HCT116 (cell line): ENCODE measurements at regions not wholly inside any gene's neighbourhood (a gene's known extent, or its start where the extent isn't known, plus 50 kb on each side); places are given as distances from the start of the nearest gene placed in this dataset.

ENCODE experiments used
- ATAC-seq: fragments of 200-7000 bp; cut with Tn5 transposase; 2 replicates; pipeline ENCODE4 v1.9.1; 2020; ENCODE audit warnings: mild to moderate bottlenecking, moderate library complexity
- BruUV-seq: library from RNA; stranded (reverse); fragments of 400-500 nt; replicated peaks from 2 replicates; lab custom pipeline; 2021; lab: Mats Ljungman, UMichigan
- CTCF ChIA-PET: fragments of 300-600 bp; sonication (Branson Sonifier 250); formaldehyde crosslinking; loops from one replicate; lab custom pipeline; 2021; ENCODE audit warnings: antibody characterized with exemption; lab: Charles Lee
- POLR2A ChIA-PET: fragments of 300-600, 350-600 bp; sonication (Branson Sonifier 250); formaldehyde crosslinking; loops from one replicate; lab custom pipeline; 2021; ENCODE audit warnings: antibody characterized with exemption; lab: Charles Lee
- RAD21 ChIA-PET, 2 experiments: fragments of 300-600 bp; sonication (Branson Sonifier 250); formaldehyde crosslinking; loops; one replicate each; lab custom pipeline; 2023; ENCODE audit warnings: low total read pairs in 2 of 2; ENCODE audit not compliant: uncharacterized antibody in 2 of 2, unreplicated experiment in 2 of 2, low non-redundant PET in 1 of 2; lab: Charles Lee
- DNase-seq: peaks from one replicate; pipeline ENCODE4 v3.0.0-alpha.2; 2010; ENCODE audit warnings: low read depth, low spot score
- H2AFZ ChIP-seq: fragments of 200-600 bp; shearing (Covaris generic), sonication (generic); 2 replicates; pipeline ENCODE4 v1.6.1; 2017; ENCODE audit warnings: low read depth, mixed run types, mixed read lengths, antibody characterized with exemption, low read length; ENCODE audit not compliant: poor library complexity, severe bottlenecking
- H3K27ac ChIP-seq: 2 replicates; pipeline ENCODE4 v1.5.1; 2012; ENCODE audit warnings: low read depth, low read length
- H3K27me3 ChIP-seq: fragments of 200-600 bp; sonication (generic); 2 replicates; pipeline ENCODE4 v1.6.1; 2016; ENCODE audit warnings: mixed run types, low read length, mixed read lengths; ENCODE audit not compliant: insufficient read depth
- H3K36me3 ChIP-seq, 2 experiments: fragments of 200-500 bp in 1 of 2; fragments of 200-600 bp in 1 of 2; sonication (Bioruptor generic) in 1 of 2; sonication (generic) in 1 of 2; 2 replicates each; pipeline versions ENCODE4 v1.5.1 to v1.6.1; 2014 to 2016; ENCODE audit warnings: low read length in 2 of 2, inconsistent platforms in 1 of 2, mixed read lengths in 1 of 2, mixed run types in 1 of 2; ENCODE audit not compliant: insufficient read depth in 2 of 2, control insufficient read depth in 1 of 2
- H3K4me1 ChIP-seq, 2 experiments: fragments of 200-600 bp in 1 of 2; sonication (generic) in 1 of 2; 2 replicates each; pipeline versions ENCODE4 v1.5.1 to v1.6.1; 2012 to 2017; ENCODE audit warnings: low read length in 2 of 2, inconsistent platforms in 1 of 2, mild to moderate bottlenecking in 1 of 2, mixed read lengths in 1 of 2, mixed run types in 1 of 2, moderate library complexity in 1 of 2; ENCODE audit not compliant: insufficient read depth in 2 of 2, control insufficient read depth in 1 of 2
- H3K4me2 ChIP-seq: fragments of 200-600 bp; sonication (generic); 2 replicates; pipeline ENCODE4 v1.6.1; 2017; ENCODE audit warnings: mixed run types, low read length, mixed read lengths
- H3K4me3 ChIP-seq, 2 experiments: fragments of 200-600 bp in 1 of 2; sonication (generic) in 1 of 2; replicated peaks in 1 of 2; 2 replicates each; pipeline ENCODE4 v1.5.1; 2011 to 2016; ENCODE audit warnings: low read length in 2 of 2, control low read depth in 1 of 2, low read depth in 1 of 2, mild to moderate bottlenecking in 1 of 2, mixed read lengths in 1 of 2, mixed run types in 1 of 2
- H3K79me2 ChIP-seq: fragments of 200-600 bp; sonication (generic); 2 replicates; pipeline ENCODE4 v1.6.1; 2017; ENCODE audit warnings: mild to moderate bottlenecking, mixed run types, low read length, moderate library complexity, mixed read lengths; ENCODE audit not compliant: insufficient read depth
- H3K9ac ChIP-seq: fragments of 200-600 bp; sonication (generic); 2 replicates; pipeline ENCODE4 v1.6.1; 2016; ENCODE audit warnings: low read length, mixed read lengths
- H3K9me2 ChIP-seq: fragments of 200-600 bp; sonication (generic), shearing (Covaris generic); 2 replicates; pipeline ENCODE4 v1.6.1; 2017; ENCODE audit warnings: mixed run types, mild to moderate bottlenecking, moderate library complexity; ENCODE audit not compliant: insufficient read depth
- H3K9me3 ChIP-seq, 2 experiments: fragments of 200-500 bp in 1 of 2; fragments of 200-600 bp in 1 of 2; sonication (Bioruptor generic) in 1 of 2; sonication (generic) in 1 of 2; 2 replicates each; pipeline ENCODE4 v1.6.1; 2014 to 2017; ENCODE audit warnings: low read length in 2 of 2, mixed read lengths in 2 of 2, inconsistent platforms in 1 of 2, low read depth in 1 of 2, mild to moderate bottlenecking in 1 of 2, mixed run types in 1 of 2, moderate library complexity in 1 of 2; ENCODE audit not compliant: control insufficient read depth in 1 of 2, insufficient read depth in 1 of 2
- H4K20me1 ChIP-seq: fragments of 200-600 bp; sonication (generic), shearing (Covaris generic); 2 replicates; pipeline ENCODE4 v1.6.1; 2017; ENCODE audit warnings: mixed run types, mild to moderate bottlenecking, moderate library complexity; ENCODE audit not compliant: insufficient read depth
- CBX3 ChIP-seq: IDR thresholded peaks from 2 replicates; pipeline ENCODE4 v1.6.1; 2012; ENCODE audit warnings: low read depth
- CEBPB ChIP-seq: IDR thresholded peaks from 2 replicates; pipeline ENCODE4 v1.6.1; 2012; ENCODE audit warnings: low read depth
- EGR1 ChIP-seq: IDR thresholded peaks from 2 replicates; pipeline ENCODE4 v1.6.1; 2012; ENCODE audit warnings: low read depth
- ELF1 ChIP-seq: IDR thresholded peaks from 2 replicates; pipeline ENCODE4 v1.6.1; 2012; ENCODE audit warnings: low read depth, borderline replicate concordance
- EZH2 ChIP-seq: fragments of 200-600 bp; sonication (generic); IDR thresholded peaks from 2 replicates; pipeline ENCODE4 v1.6.1; 2017; ENCODE audit warnings: antibody characterized with exemption, mixed run types
- EZH2phosphoT487 ChIP-seq: fragments of 200-600 bp; IDR thresholded peaks from 2 replicates; pipeline ENCODE4 v1.6.1; 2018; ENCODE audit warnings: antibody characterized with exemption, borderline replicate concordance
- FOSL1 ChIP-seq: IDR thresholded peaks from 2 replicates; pipeline ENCODE4 v1.6.1; 2012; ENCODE audit warnings: low read depth
- JUND ChIP-seq: IDR thresholded peaks from 2 replicates; pipeline ENCODE4 v1.6.1; 2012
- POLR2A ChIP-seq: IDR thresholded peaks from 2 replicates; pipeline ENCODE4 v1.7.0; 2011; ENCODE audit warnings: borderline replicate concordance; ENCODE audit not compliant: insufficient read depth, insufficient read length; ENCODE audit errors: extremely low read depth
- SIN3A ChIP-seq: IDR thresholded peaks from 2 replicates; pipeline ENCODE4 v1.6.1; 2012; ENCODE audit warnings: low read depth
- SP1 ChIP-seq: IDR thresholded peaks from 2 replicates; pipeline ENCODE4 v1.6.1; 2012; ENCODE audit warnings: low read depth
- TCF7L2 ChIP-seq: IDR thresholded peaks from 2 replicates; pipeline ENCODE4 v1.7.0; 2011; ENCODE audit warnings: borderline replicate concordance, inconsistent platforms; ENCODE audit not compliant: insufficient read depth, insufficient read length; ENCODE audit errors: extremely low read depth
- YY1 ChIP-seq: IDR thresholded peaks from 2 replicates; pipeline ENCODE4 v1.6.1; 2011; ENCODE audit warnings: low read length, low read depth, moderate library complexity, mild to moderate bottlenecking; ENCODE audit not compliant: insufficient replicate concordance; ENCODE audit errors: extremely low read depth
- ZFX ChIP-seq: fragments of 450-650 bp; IDR thresholded peaks from 2 replicates; pipeline ENCODE4 v1.6.1; 2017
- intact Hi-C: fragments of 100-400 bp; cut with micrococcal nuclease; formaldehyde crosslinking; loops from 2 replicates; pipeline ENCODE4 v1.10.0; 2022
- TF ChIP-seq, protein P1 (sequence below): IDR thresholded peaks from 2 replicates; pipeline ENCODE4 v1.6.1; 2011; ENCODE audit warnings: mild to moderate bottlenecking, low read length, moderate library complexity; ENCODE audit not compliant: insufficient replicate concordance; ENCODE audit errors: extremely low read depth
- TF ChIP-seq, protein P2 (sequence below): IDR thresholded peaks from 2 replicates; pipeline ENCODE4 v1.6.1; 2012
- TF ChIP-seq, protein P3 (sequence below), 3 experiments: fragments of 200-600 bp in 1 of 3; sonication (generic) in 1 of 3; IDR thresholded peaks in 2 of 3; conservative IDR thresholded peaks in 1 of 3; 2 replicates each; pipeline ENCODE4 v1.5.1; 2012 to 2017; ENCODE audit warnings: low read depth in 2 of 3, low read length in 2 of 3, antibody characterized with exemption in 1 of 3, borderline replicate concordance in 1 of 3, control low read depth in 1 of 3, mild to moderate bottlenecking in 1 of 3, mixed read lengths in 1 of 3, mixed run types in 1 of 3, moderate library complexity in 1 of 3; ENCODE audit not compliant: insufficient read depth in 1 of 3

DNA sequence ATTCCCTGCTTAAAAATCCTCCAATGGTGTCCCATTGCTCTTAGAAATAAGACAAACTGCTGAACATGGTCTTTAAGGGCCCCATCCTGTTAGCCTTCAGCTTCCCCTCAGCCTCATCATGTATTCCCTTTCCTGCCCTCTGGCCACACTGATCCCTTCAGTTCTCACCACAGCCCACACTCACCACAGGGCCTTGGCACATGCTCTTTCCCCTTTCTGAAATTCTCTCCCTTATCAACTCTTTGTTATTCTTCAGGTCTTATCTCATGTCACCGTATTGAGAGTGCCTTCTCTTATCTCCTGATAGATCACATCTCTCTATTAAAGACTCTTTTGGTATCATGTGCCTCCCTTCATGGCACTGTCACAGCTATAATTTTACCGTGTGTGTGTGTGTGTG is 167.8 kb upstream of the MPPED2 start:
- H3K36me3 ChIP-seq: no peaks in the 10 kb centered on the region

DNA sequence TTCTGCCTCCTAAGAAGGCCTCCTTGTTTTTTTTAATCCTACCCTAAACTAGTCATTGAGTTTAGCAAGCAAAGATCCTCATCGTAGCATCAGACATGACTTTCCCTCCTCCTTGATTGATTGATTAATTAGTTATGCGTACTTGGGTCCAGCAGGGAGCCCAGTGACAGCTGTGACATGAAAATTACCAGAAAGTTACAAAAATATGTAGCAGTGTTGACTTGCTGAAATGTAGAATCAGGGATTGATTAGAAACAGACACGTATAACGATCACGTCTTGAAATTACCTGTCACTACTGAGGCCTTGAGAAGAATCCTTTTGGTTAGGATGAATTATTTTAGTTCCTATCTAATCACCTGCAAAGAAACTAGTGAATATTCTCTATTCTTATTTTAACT is 167.4 kb upstream of the MPPED2 start:
- no peak overlapping the region for H3K4me3 ChIP-seq
- no peaks in the 10 kb centered on the region for H4K20me1 ChIP-seq
- no TSS peak for BruUV-seq
- H3K36me3 ChIP-seq: no peaks in the 10 kb centered on the region
- intact Hi-C loops: no loop called here
- no peak for ATAC-seq
- DNase-seq: no peak
- no peak overlapping the region for H2AFZ ChIP-seq
- no peak overlapping the region for H3K9ac ChIP-seq
- H3K4me2 ChIP-seq: no peak overlapping the region
- ChIA-PET CTCF (no interaction called here), RAD21 (no interaction called here), POLR2A (no interaction called here)
- H3K9me2 ChIP-seq: no peaks in the 10 kb centered on the region
- H3K27me3 ChIP-seq: no peaks in the 10 kb centered on the region; the same call in 1 of the 2 replicates
- no peaks in the 10 kb centered on the region for H3K9me3 ChIP-seq
- H3K27ac ChIP-seq: no peak overlapping the region
- H3K79me2 ChIP-seq: no peaks in the 10 kb centered on the region
- TF ChIP-seq FOSL1 (no peak), POLR2A (no peak), CBX3 (no peak), EZH2phosphoT487 (no peak), ZFX (no peak), EGR1 (no peak), ELF1 (no peak), CEBPB (no peak), JUND (no peak), SP1 (no peak), TCF7L2 (no peak), YY1 (no peak), SIN3A (no peak)
- TF ChIP-seq, protein P1, sequence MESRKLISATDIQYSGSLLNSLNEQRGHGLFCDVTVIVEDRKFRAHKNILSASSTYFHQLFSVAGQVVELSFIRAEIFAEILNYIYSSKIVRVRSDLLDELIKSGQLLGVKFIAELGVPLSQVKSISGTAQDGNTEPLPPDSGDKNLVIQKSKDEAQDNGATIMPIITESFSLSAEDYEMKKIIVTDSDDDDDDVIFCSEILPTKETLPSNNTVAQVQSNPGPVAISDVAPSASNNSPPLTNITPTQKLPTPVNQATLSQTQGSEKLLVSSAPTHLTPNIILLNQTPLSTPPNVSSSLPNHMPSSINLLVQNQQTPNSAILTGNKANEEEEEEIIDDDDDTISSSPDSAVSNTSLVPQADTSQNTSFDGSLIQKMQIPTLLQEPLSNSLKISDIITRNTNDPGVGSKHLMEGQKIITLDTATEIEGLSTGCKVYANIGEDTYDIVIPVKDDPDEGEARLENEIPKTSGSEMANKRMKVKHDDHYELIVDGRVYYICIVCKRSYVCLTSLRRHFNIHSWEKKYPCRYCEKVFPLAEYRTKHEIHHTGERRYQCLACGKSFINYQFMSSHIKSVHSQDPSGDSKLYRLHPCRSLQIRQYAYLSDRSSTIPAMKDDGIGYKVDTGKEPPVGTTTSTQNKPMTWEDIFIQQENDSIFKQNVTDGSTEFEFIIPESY: no peak
- TF ChIP-seq, protein P2, sequence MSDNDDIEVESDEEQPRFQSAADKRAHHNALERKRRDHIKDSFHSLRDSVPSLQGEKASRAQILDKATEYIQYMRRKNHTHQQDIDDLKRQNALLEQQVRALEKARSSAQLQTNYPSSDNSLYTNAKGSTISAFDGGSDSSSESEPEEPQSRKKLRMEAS: no peak
- TF ChIP-seq, protein P3, sequence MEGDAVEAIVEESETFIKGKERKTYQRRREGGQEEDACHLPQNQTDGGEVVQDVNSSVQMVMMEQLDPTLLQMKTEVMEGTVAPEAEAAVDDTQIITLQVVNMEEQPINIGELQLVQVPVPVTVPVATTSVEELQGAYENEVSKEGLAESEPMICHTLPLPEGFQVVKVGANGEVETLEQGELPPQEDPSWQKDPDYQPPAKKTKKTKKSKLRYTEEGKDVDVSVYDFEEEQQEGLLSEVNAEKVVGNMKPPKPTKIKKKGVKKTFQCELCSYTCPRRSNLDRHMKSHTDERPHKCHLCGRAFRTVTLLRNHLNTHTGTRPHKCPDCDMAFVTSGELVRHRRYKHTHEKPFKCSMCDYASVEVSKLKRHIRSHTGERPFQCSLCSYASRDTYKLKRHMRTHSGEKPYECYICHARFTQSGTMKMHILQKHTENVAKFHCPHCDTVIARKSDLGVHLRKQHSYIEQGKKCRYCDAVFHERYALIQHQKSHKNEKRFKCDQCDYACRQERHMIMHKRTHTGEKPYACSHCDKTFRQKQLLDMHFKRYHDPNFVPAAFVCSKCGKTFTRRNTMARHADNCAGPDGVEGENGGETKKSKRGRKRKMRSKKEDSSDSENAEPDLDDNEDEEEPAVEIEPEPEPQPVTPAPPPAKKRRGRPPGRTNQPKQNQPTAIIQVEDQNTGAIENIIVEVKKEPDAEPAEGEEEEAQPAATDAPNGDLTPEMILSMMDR (IDR thresholded peaks at IDR 0.05 in 2 of 3, conservative IDR thresholded peaks at IDR 0.05 in 1 of 3; ENCODE audit: borderline replicate concordance in 1 of 3, insufficient read depth in 1 of 3, low read depth in 2 of 3, low read length in 2 of 3): no peak
- H3K4me1 ChIP-seq: no peaks in the 10 kb centered on the region

More for the DNA sequence above, 167.8 kb upstream of the MPPED2 start:
- intact Hi-C loops: no loop called here
- Histone ChIP-seq H3K27me3 (no peaks in the 10 kb centered on the region; the same call in 1 of the 2 replicates), H3K27ac (no peak overlapping the region), H3K4me1 (no peaks in the 10 kb centered on the region), H4K20me1 (no peaks in the 10 kb centered on the region), H3K9me3 (no peaks in the 10 kb centered on the region), H3K4me3 (no peak overlapping the region), H2AFZ (no peak overlapping the region), H3K9ac (no peak overlapping the region), H3K4me2 (no peak overlapping the region), H3K9me2 (no peaks in the 10 kb centered on the region), H3K79me2 (no peaks in the 10 kb centered on the region)
- TF ChIP-seq ELF1: no peak
- no peak for TF ChIP-seq EZH2phosphoT487
- no peak for TF ChIP-seq EZH2
- TF ChIP-seq SIN3A: no peak
- TF ChIP-seq EGR1: no peak
- no peak for TF ChIP-seq POLR2A
- no peak for TF ChIP-seq TCF7L2
- no peak for TF ChIP-seq SP1
- ATAC-seq: no peak
- POLR2A ChIA-PET: no interaction called here
- CTCF ChIA-PET: no interaction called here
- no peak for DNase-seq
- BruUV-seq: no TSS peak
- RAD21 ChIA-PET: no interaction called here
